Suppressor macrophage treated with lipopolysaccharide for 1 hour (primary cell): ENCODE measurements at regions not wholly inside any gene's neighbourhood (a gene's known extent, or its start where the extent isn't known, plus 50 kb on each side); places are given as distances from the start of the nearest gene placed in this dataset.
"Not testable (repeated sequence)": the region's sequence is repeated elsewhere in the genome, so short reads cannot be mapped to it uniquely, and the experiment has no call there.

ENCODE experiments used
- DNase-seq, 3 donors: peaks; one replicate each; pipeline ENCODE4 v3.0.0-alpha.2; 2020 to 2022

DNA sequence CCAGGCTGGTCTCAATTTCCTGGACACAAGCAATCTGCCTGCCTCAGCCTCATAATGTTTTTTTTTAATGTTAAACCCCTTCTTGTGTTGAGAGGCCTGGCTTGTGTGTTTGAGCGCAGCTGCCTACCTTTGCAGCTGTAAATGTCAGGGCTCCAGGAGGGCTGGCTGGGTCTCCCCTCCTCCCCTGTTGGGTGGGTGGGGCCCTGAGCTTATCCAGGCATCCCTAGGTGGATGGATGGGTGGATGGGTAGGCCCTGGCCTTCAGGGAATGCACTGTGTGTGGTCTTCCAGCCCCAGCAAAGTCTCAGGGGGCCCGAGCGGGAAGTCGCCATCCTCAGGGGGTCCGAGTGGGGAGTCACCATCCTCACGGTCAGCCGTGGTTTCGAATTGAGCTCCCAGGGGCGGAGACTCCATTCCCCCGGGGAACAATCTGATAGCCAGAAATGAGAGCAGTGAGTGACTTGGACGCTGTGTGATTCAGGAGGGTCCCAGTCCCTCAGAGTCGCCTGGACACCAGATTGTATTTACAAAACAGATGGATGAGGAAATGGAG is 279.4 kb upstream of the PLGLB2 start:
- peak in 1 of 3 donors; percentile 15 for DNase-seq

DNA sequence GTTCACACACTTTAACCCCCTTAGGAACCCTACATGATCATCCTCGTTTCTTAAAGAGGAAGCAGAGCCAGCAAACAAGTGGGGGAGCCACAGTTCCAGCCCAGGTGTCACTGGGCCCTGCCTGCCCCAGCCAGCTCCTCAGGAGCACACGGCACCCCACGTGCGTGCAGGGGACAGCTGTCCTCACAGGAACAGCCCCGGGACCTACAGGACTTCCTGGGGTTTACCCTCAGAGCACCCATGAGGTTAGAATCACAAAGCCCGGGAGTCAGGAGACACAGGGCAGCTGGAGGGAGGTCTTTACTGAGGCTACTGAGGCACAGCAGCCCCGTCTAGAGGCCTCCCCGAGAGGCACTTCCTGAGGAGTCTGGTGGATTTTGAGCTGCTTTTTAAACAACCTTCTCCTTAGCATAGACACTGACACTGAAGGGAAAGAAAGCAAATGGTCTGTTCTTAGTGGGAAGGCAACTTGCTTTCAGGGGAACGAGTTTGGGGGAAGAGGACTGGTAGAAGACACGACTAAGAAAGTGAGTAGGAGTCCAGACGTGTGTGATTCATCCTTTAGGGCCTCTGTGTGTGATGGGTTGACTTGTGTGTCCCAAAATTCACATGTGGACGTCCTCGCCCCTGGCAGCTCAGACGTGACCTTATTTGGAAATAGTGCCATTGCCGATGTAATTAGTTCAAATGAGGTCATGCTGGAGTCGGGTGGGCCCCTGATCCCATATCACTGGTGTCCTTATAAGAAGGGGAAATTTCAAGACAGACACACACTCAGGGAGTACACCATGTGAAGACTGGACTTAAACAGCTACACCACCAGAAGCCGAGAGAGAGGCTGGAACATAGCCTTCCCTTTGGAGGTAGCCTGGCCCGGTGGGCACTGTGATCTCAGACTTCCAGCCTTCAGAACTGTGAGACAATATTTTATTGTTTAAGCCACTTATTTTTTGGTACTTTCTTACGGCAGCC is 278.4 kb upstream of the PLGLB2 start:
- DNase-seq: peak; percentile 58 to 69 (median 64)

DNA sequence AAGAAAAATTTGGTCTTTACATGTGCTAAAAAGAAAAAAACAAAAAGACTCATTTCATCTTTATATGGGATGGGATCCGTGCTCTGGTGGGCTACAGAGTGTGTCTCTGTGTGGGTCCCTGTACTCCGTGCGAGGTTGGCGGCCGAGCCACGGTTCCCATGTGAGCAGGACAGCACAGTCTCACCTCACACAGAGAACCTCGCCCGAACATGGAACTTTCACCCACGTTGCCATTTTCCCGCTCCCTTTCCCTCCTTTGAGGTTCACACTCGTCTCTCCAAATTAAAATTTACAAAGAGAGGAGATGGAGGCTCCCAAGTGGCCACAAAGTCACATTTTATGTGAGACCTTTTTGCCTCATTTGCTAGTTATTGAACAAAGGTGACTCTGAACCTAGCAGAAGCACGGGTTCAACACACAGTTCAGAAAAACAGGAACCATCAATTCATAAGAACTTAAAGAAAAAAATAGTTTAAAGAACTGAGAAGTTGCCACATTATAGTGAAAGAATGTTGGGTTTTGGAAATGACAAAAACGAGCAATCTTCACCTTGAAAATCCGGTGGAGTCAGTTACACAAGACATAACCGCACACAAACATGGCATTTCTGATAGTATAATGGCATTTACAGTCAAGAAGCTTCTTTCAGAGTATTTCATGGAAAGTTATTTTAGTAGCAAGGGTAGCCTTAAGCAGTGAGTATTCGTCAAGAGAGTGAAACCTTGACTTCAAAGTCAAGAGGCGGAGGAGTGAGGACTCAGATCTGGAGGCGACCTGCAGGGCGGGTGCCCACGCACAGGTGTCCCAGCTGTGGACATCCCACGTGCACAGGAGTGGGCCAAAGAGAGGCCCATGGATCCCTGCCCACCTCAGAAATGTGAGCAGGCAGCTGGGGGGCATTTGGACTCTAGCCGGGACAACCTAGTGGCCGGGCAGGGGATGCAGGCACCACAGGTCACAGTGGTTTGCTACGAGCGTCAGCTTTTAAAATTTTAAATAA is 277.2 kb upstream of the PLGLB2 start:
- DNase-seq: peak in 1 of 3 donors; percentile 13

DNA sequence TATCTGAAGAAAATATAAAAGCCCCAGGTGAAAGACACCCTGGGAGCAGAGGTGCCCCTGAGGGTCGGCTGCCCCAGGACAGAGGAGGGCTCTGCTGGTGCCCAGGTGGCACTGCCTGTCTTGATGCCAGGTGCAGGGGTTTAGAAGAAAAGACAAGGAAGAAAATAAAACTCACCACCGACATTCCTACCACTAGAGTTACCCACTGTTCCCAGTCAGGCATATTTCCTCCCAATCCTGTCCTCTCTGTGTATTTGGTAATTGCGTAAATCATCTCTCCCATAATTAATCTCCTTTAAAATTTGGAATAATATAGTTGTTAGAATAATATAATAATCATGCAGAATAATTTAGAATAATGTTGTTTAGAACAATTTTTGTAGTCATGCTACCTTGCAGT is 276.4 kb upstream of the PLGLB2 start:
- not testable (repeated sequence) for DNase-seq

GRCh38 chr2:87476223-87476872 is 271.5 kb upstream of the PLGLB2 start:
- not testable (repeated sequence) for DNase-seq

DNA sequence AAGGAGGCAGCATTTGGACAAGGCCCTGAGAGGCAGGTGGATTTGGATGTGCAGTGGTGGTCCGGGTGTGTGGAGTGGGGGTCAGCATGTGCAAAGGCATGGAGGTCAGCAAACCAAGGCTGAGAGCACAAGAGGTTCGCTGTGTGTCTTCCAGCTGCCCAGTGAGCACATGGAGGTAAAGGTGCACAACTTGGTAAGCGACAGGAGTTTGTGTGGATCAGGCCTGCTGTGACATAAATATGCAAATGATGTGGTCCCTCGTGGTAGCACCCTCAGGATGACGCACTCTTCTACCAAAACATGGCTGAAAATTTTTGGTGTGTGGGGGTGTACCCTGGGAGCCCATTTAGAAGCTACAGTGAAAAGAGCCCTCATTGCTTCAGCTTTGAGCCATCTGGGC is 271.0 kb upstream of the PLGLB2 start:
- peak in 2 of 3 donors; percentile 8 to 19 for DNase-seq

- not testable (repeated sequence) for DNase-seq
Measured at GRCh38 chr2:87477669-87478428, 270.0 kb upstream of the PLGLB2 start.

- DNase-seq: not testable (repeated sequence)
Measured at GRCh38 chr2:87478911-87479310, 269.0 kb upstream of the PLGLB2 start.

DNA sequence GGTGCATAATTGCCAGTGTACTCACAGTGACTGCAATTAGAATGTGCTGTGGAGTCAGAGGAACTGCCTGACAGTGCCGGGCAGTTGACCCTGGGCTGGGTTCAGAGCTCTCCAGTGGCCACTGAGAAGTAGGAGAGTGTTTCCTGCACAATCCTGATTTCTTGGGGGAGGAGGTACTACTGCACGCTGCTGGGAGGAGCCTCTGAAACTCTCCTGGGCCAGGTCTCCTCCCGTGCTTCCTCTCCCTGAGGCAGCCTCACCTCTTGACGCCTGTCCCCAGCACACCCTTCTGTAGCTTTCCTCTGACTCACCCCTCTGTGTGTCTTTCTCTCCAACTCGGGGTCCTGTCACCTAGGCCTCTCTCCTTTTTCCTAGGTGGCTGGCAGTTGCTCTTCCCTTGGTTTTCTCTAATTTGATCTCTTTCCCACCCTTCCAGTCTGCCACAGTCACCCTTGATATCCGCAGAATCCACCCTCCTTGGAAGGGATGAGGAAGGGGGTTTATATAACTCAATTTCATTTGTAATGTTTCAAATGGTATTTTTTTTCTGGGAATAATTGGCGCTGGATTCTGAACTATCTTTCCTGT is 264.7 kb upstream of the PLGLB2 start:
- not testable (repeated sequence) for DNase-seq

DNA sequence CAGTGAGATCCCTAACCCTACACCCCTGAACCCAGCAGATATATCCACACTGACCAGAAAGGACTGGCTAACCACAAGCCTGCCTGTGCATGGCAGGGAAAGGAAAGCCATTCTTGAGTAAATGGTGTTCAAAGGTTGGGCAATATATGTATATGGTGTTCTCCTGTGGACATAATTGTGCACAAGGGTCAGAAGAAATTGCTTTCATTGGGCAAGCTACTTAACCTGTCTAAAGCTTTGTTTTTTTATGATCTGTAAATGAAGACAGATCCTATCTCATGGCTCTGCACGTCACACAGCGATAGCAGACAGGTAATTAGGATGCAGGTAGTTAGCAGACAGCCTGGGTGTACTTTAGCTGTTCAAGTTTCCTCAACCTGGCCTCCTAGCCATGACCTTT is 263.5 kb upstream of the PLGLB2 start:
- DNase-seq: not testable (repeated sequence)

DNA sequence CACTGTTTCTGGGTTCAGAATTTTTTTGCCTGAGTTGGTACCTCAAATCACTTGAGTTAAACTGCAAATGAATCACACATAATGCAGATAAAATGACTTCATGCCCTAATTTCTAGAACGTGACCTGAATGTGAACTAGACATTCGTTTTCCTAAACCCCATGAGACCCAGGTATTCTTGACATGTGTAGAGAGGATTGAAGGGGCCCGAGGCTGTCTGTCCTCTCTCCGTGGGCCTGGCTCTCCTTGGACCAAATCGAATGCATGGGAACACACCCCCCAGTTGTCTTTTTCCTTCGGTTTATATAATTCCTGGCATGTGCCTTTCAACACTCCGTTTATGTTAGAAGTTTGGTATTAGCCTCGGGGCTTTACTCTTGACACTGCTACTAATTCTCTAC is 262.4 kb upstream of the PLGLB2 start:
- not testable (repeated sequence) for DNase-seq

GRCh38 chr2:87485884-87486283 is 262.0 kb upstream of the PLGLB2 start:
- not testable (repeated sequence) for DNase-seq

DNA sequence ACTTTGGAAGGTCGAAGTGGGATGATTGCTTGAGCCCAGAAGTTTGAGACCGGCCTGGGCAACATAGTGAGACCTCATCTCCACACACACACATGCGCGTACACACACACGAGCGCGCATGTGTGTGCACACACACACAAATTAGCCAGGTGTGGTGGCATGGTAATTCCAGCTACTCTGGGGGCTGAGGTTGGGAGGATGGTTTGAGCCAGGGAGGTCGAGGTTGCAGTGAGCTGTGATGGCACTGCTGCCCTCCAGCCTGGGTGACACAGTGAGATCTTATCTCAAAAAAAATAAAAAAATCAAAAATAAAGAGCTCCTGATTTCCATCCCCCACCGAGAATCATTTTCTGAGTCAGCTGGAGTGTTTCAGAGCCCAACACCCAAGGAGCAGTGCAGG is 261.5 kb upstream of the PLGLB2 start:
- DNase-seq: peak in 1 of 3 donors; percentile 8

DNA sequence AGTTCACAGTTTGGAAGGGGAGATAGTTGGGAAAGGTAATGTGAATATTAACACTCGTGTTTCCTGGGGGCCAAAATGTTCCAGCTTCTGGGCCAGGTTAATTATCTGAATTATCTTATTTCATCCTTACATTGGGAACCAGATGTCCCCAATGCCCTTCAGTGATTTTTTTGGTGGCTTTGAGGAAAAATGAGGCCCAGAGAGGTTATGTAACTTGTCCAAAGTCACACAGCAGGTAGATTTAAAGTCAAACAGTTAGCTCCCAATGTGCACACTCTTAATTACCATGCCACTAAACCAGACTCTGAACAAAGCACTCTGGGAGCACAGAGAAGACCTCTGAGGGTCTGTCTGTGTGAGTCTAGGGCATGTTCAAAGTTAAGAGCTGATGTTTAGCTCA is 259.9 kb upstream of the PLGLB2 start:
- not testable (repeated sequence) for DNase-seq

DNA sequence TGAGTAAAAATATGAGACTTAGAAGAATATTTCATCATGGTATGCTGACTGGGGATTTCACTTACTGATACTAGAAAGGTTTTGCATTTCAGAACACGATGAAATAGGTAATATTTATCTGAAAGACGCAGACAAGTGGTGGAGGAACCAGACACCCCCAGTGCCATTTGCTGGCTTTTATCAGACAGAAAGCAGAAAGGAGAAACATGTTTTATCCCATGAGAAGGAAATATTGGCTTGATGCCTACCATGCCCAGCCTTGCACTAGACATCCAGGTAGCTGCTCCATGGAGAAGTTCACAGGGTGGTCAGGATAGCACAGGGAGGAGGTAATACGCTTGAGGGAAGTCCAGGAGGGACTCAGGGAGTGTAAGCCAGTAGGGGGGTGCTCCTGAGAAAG is 258.9 kb upstream of the PLGLB2 start:
- not testable (repeated sequence) for DNase-seq

- DNase-seq: not testable (repeated sequence)
Measured at GRCh38 chr2:87494846-87495245, 253.0 kb upstream of the PLGLB2 start.

GRCh38 chr2:87495455-87495854 is 252.4 kb upstream of the PLGLB2 start:
- not testable (repeated sequence) for DNase-seq

- peak; percentile 16 to 42 (median 40) for DNase-seq
Measured at GRCh38 chr2:87496036-87497006, 251.6 kb upstream of the PLGLB2 start.

GRCh38 chr2:87497135-87497534 is 250.8 kb upstream of the PLGLB2 start:
- DNase-seq: not testable (repeated sequence)

- peak in 1 of 3 donors; percentile 18 for DNase-seq
Measured at GRCh38 chr2:87497700-87498099, 250.2 kb upstream of the PLGLB2 start.
